CD4-positive, CD25-positive, alpha-beta regulatory T cell (primary cell): ENCODE measurements at regions not wholly inside any gene's neighbourhood (a gene's known extent, or its start where the extent isn't known, plus 50 kb on each side); places are given as distances from the start of the nearest gene placed in this dataset.

Experiments used
- ATAC-seq, 2 donors: fragments of 150-1000 bp; cut with Tn5 transposase; one replicate each; pipeline ENCODE4 v1.10.0; 2021; ENCODE audit warnings: low read depth in 2 of 2, moderate number of reproducible peaks in 2 of 2, moderate library complexity in 1 of 2
- DNase-seq, 3 donors: peaks; one replicate each; pipeline versions ENCODE4 v3.0.0 to v3.0.0-alpha.2; 2012 to 2022; ENCODE audit warnings: mixed read lengths in 1 of 3
- H3K27ac ChIP-seq: one replicate; pipeline ENCODE4 v1.7.0; 2013; ENCODE audit warnings: mild to moderate bottlenecking, low read length; ENCODE audit not compliant: insufficient read depth, poor library complexity, severe bottlenecking
- H3K27me3 ChIP-seq: one replicate; pipeline ENCODE4 v1.7.0; 2013; ENCODE audit warnings: low read length; ENCODE audit not compliant: control insufficient read depth, insufficient read depth
- H3K36me3 ChIP-seq: one replicate; pipeline ENCODE4 v1.7.0; 2013; ENCODE audit warnings: mild to moderate bottlenecking, low read length, moderate library complexity; ENCODE audit not compliant: control insufficient read depth, insufficient read depth
- H3K4me1 ChIP-seq: 2 replicates; pipeline ENCODE4 v1.7.0; 2013; ENCODE audit warnings: mild to moderate bottlenecking, low read length; ENCODE audit not compliant: insufficient read depth, control insufficient read depth, poor library complexity, severe bottlenecking
- H3K4me3 ChIP-seq: one replicate; pipeline ENCODE4 v1.7.0; 2013; ENCODE audit warnings: low read depth, mild to moderate bottlenecking, low read length, moderate library complexity
- H3K9me3 ChIP-seq, 2 experiments: 1 replicate in 1 of 2; 2 replicates in 1 of 2; pipeline ENCODE4 v1.7.0; 2013; ENCODE audit warnings: low read length in 2 of 2, mild to moderate bottlenecking in 1 of 2, moderate library complexity in 1 of 2; ENCODE audit not compliant: control insufficient read depth in 2 of 2
- H3K27ac Mint-ChIP-seq, 3 donors: one replicate each; pipeline ENCODE4 v1.8.0; 2020 to 2022; ENCODE audit warnings: mild to moderate bottlenecking in 3 of 3, mixed read lengths in 3 of 3, moderate library complexity in 2 of 3
- H3K27me3 Mint-ChIP-seq: one replicate; pipeline ENCODE4 v1.8.0; 2022; ENCODE audit warnings: mild to moderate bottlenecking, mixed read lengths
- H3K36me3 Mint-ChIP-seq: one replicate; pipeline ENCODE4 v1.8.0; 2020; ENCODE audit warnings: mixed read lengths
- H3K4me1 Mint-ChIP-seq, 4 donors: one replicate each; pipeline ENCODE4 v1.8.0; 2020 to 2022; ENCODE audit warnings: mixed read lengths in 4 of 4, mild to moderate bottlenecking in 1 of 4
- H3K4me3 Mint-ChIP-seq, 4 donors: one replicate each; pipeline ENCODE4 v1.8.0; 2020 to 2022; ENCODE audit warnings: mild to moderate bottlenecking in 4 of 4, mixed read lengths in 4 of 4, moderate library complexity in 3 of 4
- H3K9me3 Mint-ChIP-seq, 7 donors: one replicate each; pipeline ENCODE4 v1.8.0; 2020 to 2022; ENCODE audit warnings: mixed read lengths in 7 of 7, mild to moderate bottlenecking in 3 of 7, moderate library complexity in 2 of 7

DNA sequence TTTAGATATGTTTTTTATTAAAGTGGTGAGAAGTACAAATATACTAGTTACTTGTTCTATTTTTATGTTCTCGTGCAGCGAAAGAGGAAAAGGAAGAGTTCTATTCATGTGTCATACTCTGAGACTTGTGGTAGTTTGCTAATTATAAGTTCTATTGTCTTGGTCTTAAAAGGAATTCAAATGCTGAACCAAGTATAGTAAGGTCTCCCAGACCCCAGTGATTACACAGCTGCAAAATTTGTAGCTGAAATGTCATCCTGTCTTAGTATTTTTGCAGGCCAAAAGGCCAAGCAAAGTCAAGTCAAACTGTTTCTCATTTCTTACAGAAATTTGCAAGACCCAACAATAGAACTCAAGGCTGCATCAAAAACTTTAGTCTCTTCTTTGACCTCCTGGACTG lies 268.7 kb downstream of the CHRM3 start:
- no peaks in the 10 kb centered on the region for H3K4me1 ChIP-seq
- H3K4me1 Mint-ChIP-seq = peaks cover 0 to 2% (median under 1%) of the 10 kb centered on the region in 4 donors
- ATAC-seq (no peak), DNase-seq (no peak)
- H3K36me3 Mint-ChIP-seq = no peaks in the 10 kb centered on the region
- no peak overlapping the region for H3K4me3 Mint-ChIP-seq
- H3K36me3 ChIP-seq = no peaks in the 10 kb centered on the region
- H3K27ac Mint-ChIP-seq = no peak overlapping the region
- no peaks in the 10 kb centered on the region for H3K27me3 Mint-ChIP-seq
- no peaks in the 10 kb centered on the region for H3K9me3 ChIP-seq
- no peak overlapping the region for H3K4me3 ChIP-seq
- no peak overlapping the region for H3K27ac ChIP-seq
- no peaks in the 10 kb centered on the region for H3K27me3 ChIP-seq
- H3K9me3 Mint-ChIP-seq = peaks cover 0 to 3% (median 2%) of the 10 kb centered on the region in 7 donors

DNA sequence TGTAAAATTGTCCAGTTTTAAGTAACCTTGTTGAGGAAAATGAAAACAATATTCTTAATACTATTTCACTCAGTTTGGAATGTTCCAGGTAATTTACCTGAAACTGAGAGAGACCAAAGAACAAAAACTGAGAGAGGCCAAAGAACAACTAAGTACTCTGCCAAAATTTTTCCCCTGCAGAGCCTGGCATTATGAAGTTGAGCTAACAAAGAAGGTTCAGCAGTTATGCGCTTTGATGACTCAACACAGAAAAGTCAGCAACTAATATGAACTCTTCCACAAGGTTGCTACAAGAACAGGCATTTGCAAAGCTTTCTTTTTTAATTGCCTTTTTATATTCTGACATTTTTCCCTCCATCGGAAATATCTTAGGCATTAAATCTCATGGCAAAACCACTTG lies 270.9 kb downstream of the CHRM3 start:
- no peak overlapping the region for H3K4me3 Mint-ChIP-seq
- peaks cover 0 to 3% (median 2%) of the 10 kb centered on the region in 7 donors for H3K9me3 Mint-ChIP-seq
- H3K9me3 ChIP-seq = no peaks in the 10 kb centered on the region
- no peaks in the 10 kb centered on the region for H3K36me3 ChIP-seq
- no peak overlapping the region for H3K27ac Mint-ChIP-seq
- DNase-seq (no peak), ATAC-seq (no peak)
- H3K4me1 Mint-ChIP-seq = peaks cover 0 to 7% (median 4%) of the 10 kb centered on the region in 4 donors
- no peaks in the 10 kb centered on the region for H3K27me3 ChIP-seq
- peaks cover 6% of the 10 kb centered on the region for H3K27me3 Mint-ChIP-seq
- no peak overlapping the region for H3K27ac ChIP-seq
- H3K4me3 ChIP-seq = no peak overlapping the region
- no peaks in the 10 kb centered on the region for H3K36me3 Mint-ChIP-seq
- H3K4me1 ChIP-seq = no peaks in the 10 kb centered on the region

- Histone ChIP-seq H3K36me3 (no peaks in the 10 kb centered on the region), H3K4me1 (no peaks in the 10 kb centered on the region), H3K27me3 (no peaks in the 10 kb centered on the region), H3K4me3 (no peak overlapping the region), H3K9me3 (no peaks in the 10 kb centered on the region), H3K27ac (no peak overlapping the region)
- ATAC-seq = no peak
- Mint-ChIP-seq H3K9me3 (no peaks in the 10 kb centered on the region), H3K4me3 (no peak overlapping the region), H3K27ac (peak overlapping the region in 1 of 3 donors; percentile 38), H3K36me3 (no peaks in the 10 kb centered on the region), H3K27me3 (peaks cover 6% of the 10 kb centered on the region), H3K4me1 (peaks cover 6 to 11% (median 9%) of the 10 kb centered on the region in 4 donors)
- no peak for DNase-seq
These were observed 276.6 kb downstream of the CHRM3 start for GRCh38 chr1:239662950-239663349.

DNA sequence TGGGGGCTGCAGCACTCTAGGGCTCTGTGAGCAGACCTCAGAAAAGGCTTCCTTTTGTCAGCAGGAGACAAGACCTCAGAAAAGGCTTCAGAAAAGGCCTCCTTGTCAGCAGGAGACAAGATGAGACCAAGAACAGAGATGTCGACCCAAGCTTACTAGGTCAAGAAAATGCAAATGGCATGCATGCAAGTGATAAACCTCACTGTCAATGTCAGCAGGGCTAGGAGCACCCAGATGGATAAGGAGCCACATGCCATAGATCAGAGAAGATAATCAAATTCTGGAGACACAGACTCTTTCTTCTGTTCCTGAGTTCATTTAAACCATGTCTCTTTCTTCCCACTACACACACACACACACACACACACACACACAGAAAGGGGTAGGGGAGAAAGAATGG lies 285.9 kb downstream of the CHRM3 start:
- no peak overlapping the region for H3K27ac ChIP-seq
- Mint-ChIP-seq H3K36me3 (no peaks in the 10 kb centered on the region), H3K27me3 (peaks cover 7% of the 10 kb centered on the region), H3K4me3 (no peak overlapping the region), H3K9me3 (peaks cover 0 to 4% (median 0%) of the 10 kb centered on the region in 7 donors), H3K27ac (no peak overlapping the region), H3K4me1 (no peaks in the 10 kb centered on the region)
- ATAC-seq (no peak), DNase-seq (no peak)
- no peak overlapping the region for H3K4me3 ChIP-seq
- H3K27me3 ChIP-seq = no peaks in the 10 kb centered on the region
- no peaks in the 10 kb centered on the region for H3K36me3 ChIP-seq
- no peaks in the 10 kb centered on the region for H3K4me1 ChIP-seq
- H3K9me3 ChIP-seq = no peaks in the 10 kb centered on the region

DNA sequence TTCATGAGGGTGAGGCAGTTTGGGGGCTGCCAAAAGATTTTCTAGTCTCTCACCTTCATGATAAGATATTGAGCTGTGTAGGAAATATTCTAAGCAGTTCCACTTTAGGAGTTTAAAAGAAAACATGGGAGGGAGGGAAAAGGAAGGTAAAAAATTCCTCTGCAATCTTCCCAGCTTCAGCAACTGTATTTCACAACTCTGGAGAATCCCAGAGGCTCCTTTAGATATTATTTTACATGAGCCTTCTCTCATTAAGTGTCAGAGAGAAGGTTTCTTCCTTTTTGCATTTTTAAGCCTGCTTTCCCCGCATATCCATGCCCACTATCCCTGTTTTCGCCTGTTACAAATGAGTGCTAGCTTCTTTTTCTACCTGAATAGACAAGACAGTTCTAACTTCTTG lies 289.4 kb downstream of the CHRM3 start:
- no peaks in the 10 kb centered on the region for H3K27me3 ChIP-seq
- DNase-seq (no peak), ATAC-seq (no peak)
- H3K9me3 ChIP-seq = no peaks in the 10 kb centered on the region
- H3K4me3 ChIP-seq = no peak overlapping the region
- H3K36me3 Mint-ChIP-seq = no peaks in the 10 kb centered on the region
- H3K4me1 ChIP-seq = no peaks in the 10 kb centered on the region
- H3K4me1 Mint-ChIP-seq = no peaks in the 10 kb centered on the region
- peaks cover 0 to 4% (median 0%) of the 10 kb centered on the region in 7 donors for H3K9me3 Mint-ChIP-seq
- no peaks in the 10 kb centered on the region for H3K36me3 ChIP-seq
- peaks cover 7% of the 10 kb centered on the region for H3K27me3 Mint-ChIP-seq
- H3K4me3 Mint-ChIP-seq = no peak overlapping the region
- H3K27ac ChIP-seq = no peak overlapping the region
- no peak overlapping the region for H3K27ac Mint-ChIP-seq

- H3K27me3 Mint-ChIP-seq = peaks cover 7% of the 10 kb centered on the region
- H3K4me1 Mint-ChIP-seq = no peaks in the 10 kb centered on the region
- H3K4me3 ChIP-seq = no peak overlapping the region
- no peak for ATAC-seq
- no peaks in the 10 kb centered on the region for H3K36me3 Mint-ChIP-seq
- peak overlapping the region in 1 of 3 donors; percentile 12 for H3K27ac Mint-ChIP-seq
- H3K4me3 Mint-ChIP-seq = no peak overlapping the region
- peaks cover 0 to 4% (median 0%) of the 10 kb centered on the region in 7 donors for H3K9me3 Mint-ChIP-seq
- DNase-seq = no peak
- H3K27ac ChIP-seq = no peak overlapping the region
- H3K36me3 ChIP-seq = no peaks in the 10 kb centered on the region
- H3K27me3 ChIP-seq = no peaks in the 10 kb centered on the region
- no peaks in the 10 kb centered on the region for H3K4me1 ChIP-seq
- no peaks in the 10 kb centered on the region for H3K9me3 ChIP-seq
These were observed 290.3 kb downstream of the CHRM3 start for GRCh38 chr1:239676522-239677273.

DNA sequence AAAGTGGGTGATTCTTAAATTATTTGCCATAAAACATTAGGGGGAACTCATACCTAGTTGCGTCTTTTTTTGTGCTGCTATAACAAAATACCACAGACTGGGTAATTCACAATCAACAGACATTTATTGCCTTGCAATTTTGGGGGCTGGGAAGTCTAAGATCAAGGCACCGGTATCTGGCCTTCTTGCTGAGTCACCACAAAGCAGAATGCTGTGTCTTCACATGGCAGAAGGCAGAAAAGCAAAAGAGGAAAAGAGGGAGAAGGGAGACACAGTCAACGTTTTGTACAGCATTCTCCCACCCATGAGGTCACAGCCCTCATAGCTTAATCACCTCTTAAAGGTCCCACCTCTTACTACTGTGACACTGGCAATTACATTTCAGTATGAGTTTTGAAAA lies 291.0 kb downstream of the CHRM3 start:
- H3K9me3 ChIP-seq = no peaks in the 10 kb centered on the region
- no peaks in the 10 kb centered on the region for H3K36me3 Mint-ChIP-seq
- peaks cover 0 to 4% (median 0%) of the 10 kb centered on the region in 7 donors for H3K9me3 Mint-ChIP-seq
- no peaks in the 10 kb centered on the region for H3K4me1 Mint-ChIP-seq
- H3K36me3 ChIP-seq = no peaks in the 10 kb centered on the region
- no peaks in the 10 kb centered on the region for H3K4me1 ChIP-seq
- ATAC-seq (no peak), DNase-seq (no peak)
- H3K4me3 ChIP-seq = no peak overlapping the region
- H3K27ac ChIP-seq = no peak overlapping the region
- H3K4me3 Mint-ChIP-seq = no peak overlapping the region
- no peak overlapping the region for H3K27ac Mint-ChIP-seq
- H3K27me3 Mint-ChIP-seq = peaks cover 4% of the 10 kb centered on the region
- no peaks in the 10 kb centered on the region for H3K27me3 ChIP-seq

DNA sequence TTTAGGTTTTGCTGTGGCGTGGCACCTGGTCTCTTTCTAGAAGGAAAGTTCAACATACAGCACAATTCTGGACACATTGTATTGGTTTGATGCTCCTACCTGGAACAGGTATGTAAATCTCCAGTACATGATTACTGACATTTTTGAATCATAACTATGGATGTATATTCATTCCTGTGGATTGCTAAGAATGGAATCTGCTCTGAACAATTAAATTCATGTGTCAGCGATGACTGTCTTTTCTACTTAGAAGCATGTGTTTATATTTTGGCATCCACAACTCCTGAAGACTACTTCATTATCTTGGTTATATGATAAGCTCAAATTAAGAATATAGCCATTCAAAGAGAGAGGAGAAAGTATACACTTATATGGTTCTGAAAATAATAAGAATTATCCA lies 291.8 kb downstream of the CHRM3 start:
- peaks cover 0 to 4% (median 0%) of the 10 kb centered on the region in 7 donors for H3K9me3 Mint-ChIP-seq

More for the DNA sequence above, 291.8 kb downstream of the CHRM3 start:
- no peak for ATAC-seq
- DNase-seq = no peak
- Histone ChIP-seq H3K27ac (no peak overlapping the region), H3K4me3 (no peak overlapping the region), H3K9me3 (no peaks in the 10 kb centered on the region), H3K36me3 (no peaks in the 10 kb centered on the region), H3K27me3 (no peaks in the 10 kb centered on the region), H3K4me1 (no peaks in the 10 kb centered on the region)
- Mint-ChIP-seq H3K36me3 (no peaks in the 10 kb centered on the region), H3K4me3 (no peak overlapping the region), H3K4me1 (no peaks in the 10 kb centered on the region), H3K27ac (no peak overlapping the region), H3K27me3 (no peaks in the 10 kb centered on the region)
